Lower leg skin (tissue), 3 donors: ENCODE measurements at regions not wholly inside any gene's neighbourhood (a gene's known extent, or its start where the extent isn't known, plus 50 kb on each side); places are given as distances from the start of the nearest gene placed in this dataset.

Experiments used
- CTCF ChIP-seq, 3 donors: fragments of 450-650 bp; IDR thresholded peaks; one replicate each; pipeline ENCODE4 v1.5.1; 2016; ENCODE audit warnings: antibody characterized with exemption in 3 of 3, mild to moderate bottlenecking in 3 of 3, moderate library complexity in 2 of 3
- POLR2A ChIP-seq, 2 donors: fragments of 450-650 bp; IDR thresholded peaks; one replicate each; pipeline ENCODE4 v1.6.1; 2016 to 2017; ENCODE audit warnings: antibody characterized with exemption in 2 of 2, mild to moderate bottlenecking in 1 of 2, moderate library complexity in 1 of 2

GRCh38 chr6:21911208-21911607 lies 317.7 kb downstream of the SOX4 start:
- TF ChIP-seq CTCF (IDR thresholded peaks at IDR 0.05) (no peak), POLR2A (IDR thresholded peaks at IDR 0.05) (no peak)
